ENCODE measurements at regions not wholly inside any gene's neighbourhood (a gene's known extent, or its start where the extent isn't known, plus 50 kb on each side); places are given as distances from the start of the nearest gene placed in this dataset.

DNA sequence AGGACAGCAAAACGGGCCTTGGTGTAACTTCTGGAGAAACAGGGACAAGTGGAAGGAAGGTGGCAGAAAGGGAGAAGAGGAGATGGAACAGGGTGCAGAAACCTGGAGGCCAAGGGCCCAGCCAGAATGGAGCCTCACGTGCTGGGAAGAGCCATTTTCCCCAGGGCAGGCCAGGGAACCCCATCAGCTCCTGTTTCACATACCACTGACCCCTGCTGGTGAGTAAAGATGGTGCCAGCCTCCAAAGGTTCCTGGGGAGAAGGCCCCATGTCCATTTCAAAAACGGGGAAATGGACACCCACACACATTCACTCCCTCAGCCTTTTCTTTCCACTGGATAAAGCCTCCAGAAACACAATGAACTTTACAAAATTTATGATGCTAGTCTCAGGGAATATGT, 57.6 kb upstream of the JUN start:
- Histone ChIP-seq H3K27ac (replicated peaks; ENCODE audit: low read length) (no peak overlapping the region), H3K4me1 (ENCODE audit: control insufficient read depth in 2 of 2, insufficient read depth in 1 of 2, low read depth in 1 of 2, low read length in 2 of 2) (no peaks in the 10 kb centered on the region), H3K23ac (ENCODE audit: low read depth, low read length, poor library complexity) (no peak overlapping the region), H2AFZ (ENCODE audit: low read length) (no peak overlapping the region), H3K18ac (ENCODE audit: low read length) (no peak overlapping the region), H3K14ac (ENCODE audit: low read length) (no peak overlapping the region), H2BK120ac (ENCODE audit: low read depth, low read length) (no peak overlapping the region), H2AK5ac (ENCODE audit: low read depth, low read length) (peak overlapping the region; percentile 29), H3K4me2 (ENCODE audit: insufficient read depth, low read length, poor library complexity, severe bottlenecking) (no peak overlapping the region), H3K79me1 (ENCODE audit: low read depth, low read length) (no peaks in the 10 kb centered on the region), H3K4me3 (ENCODE audit: low read length in 2 of 2) (no peak overlapping the region), H3K9me3 (replicated peaks in 1 of 2; ENCODE audit: control insufficient read depth in 2 of 2, insufficient read depth in 1 of 2, low read depth in 1 of 2, low read length in 2 of 2) (no peaks in the 10 kb centered on the region), H3K9ac (ENCODE audit: low read depth, low read length, poor library complexity) (no peak overlapping the region), H3K36me3 (replicated peaks in 1 of 2; ENCODE audit: control insufficient read depth in 2 of 2, insufficient read depth in 2 of 2, low read length in 2 of 2) (no peaks in the 10 kb centered on the region), H2BK15ac (ENCODE audit: low read length) (peak overlapping the region; percentile 16), H3K27me3 (ENCODE audit: control insufficient read depth in 3 of 3, insufficient read depth in 3 of 3, low read depth in 1 of 3, low read length in 3 of 3) (peaks cover 0 to 1% (median 0%) of the 10 kb centered on the region in 3 experiments), H3K4ac (ENCODE audit: low read length) (no peak overlapping the region), H4K91ac (ENCODE audit: low read depth, low read length, poor library complexity) (no peak overlapping the region), H2BK12ac (ENCODE audit: low read length) (no peak overlapping the region), H2BK5ac (ENCODE audit: low read length) (no peak overlapping the region), H4K8ac (ENCODE audit: low read depth, low read length) (no peak overlapping the region)
- no peak for DNase-seq (ENCODE audit: low spot score)
- no CpG with 5 or more reads among the region's 3 CpGs for WGBS, 2 donors (ENCODE audit: extremely low coverage in 2 of 2, insufficient read length in 2 of 2, insufficient replicate concordance in 1 of 2)

- H2BK120ac ChIP-seq (ENCODE audit: low read depth, low read length) = no peak overlapping the region
- H3K27me3 ChIP-seq (ENCODE audit: control insufficient read depth in 3 of 3, insufficient read depth in 3 of 3, low read depth in 1 of 3, low read length in 3 of 3) = no peaks in the 10 kb centered on the region
- WGBS, 2 donors (ENCODE audit: extremely low coverage in 2 of 2, insufficient read length in 2 of 2, insufficient replicate concordance in 1 of 2) = no CpG with 5 or more reads among the region's 2 CpGs
- no peak overlapping the region for H3K18ac ChIP-seq (ENCODE audit: low read length)
- no peak overlapping the region for H2AFZ ChIP-seq (ENCODE audit: low read length)
- no peak overlapping the region for H2BK15ac ChIP-seq (ENCODE audit: low read length)
- no peaks in the 10 kb centered on the region for H3K4me1 ChIP-seq (ENCODE audit: control insufficient read depth in 2 of 2, insufficient read depth in 1 of 2, low read depth in 1 of 2, low read length in 2 of 2)
- H4K91ac ChIP-seq (ENCODE audit: low read depth, low read length, poor library complexity) = no peak overlapping the region
- H3K23ac ChIP-seq (ENCODE audit: low read depth, low read length, poor library complexity) = no peak overlapping the region
- DNase-seq (ENCODE audit: low spot score) = no peak
- no peak overlapping the region for H3K4me3 ChIP-seq (ENCODE audit: low read length in 2 of 2)
- H3K14ac ChIP-seq (ENCODE audit: low read length) = no peak overlapping the region
- no peaks in the 10 kb centered on the region for H3K9me3 ChIP-seq (replicated peaks in 1 of 2; ENCODE audit: control insufficient read depth in 2 of 2, insufficient read depth in 1 of 2, low read depth in 1 of 2, low read length in 2 of 2)
- no peak overlapping the region for H2BK12ac ChIP-seq (ENCODE audit: low read length)
- H2AK5ac ChIP-seq (ENCODE audit: low read depth, low read length) = no peak overlapping the region
- H3K27ac ChIP-seq (replicated peaks; ENCODE audit: low read length) = no peak overlapping the region
- no peak overlapping the region for H3K4ac ChIP-seq (ENCODE audit: low read length)
- H3K9ac ChIP-seq (ENCODE audit: low read depth, low read length, poor library complexity) = no peak overlapping the region
- no peaks in the 10 kb centered on the region for H3K36me3 ChIP-seq (replicated peaks in 1 of 2; ENCODE audit: control insufficient read depth in 2 of 2, insufficient read depth in 2 of 2, low read length in 2 of 2)
- H3K4me2 ChIP-seq (ENCODE audit: insufficient read depth, low read length, poor library complexity, severe bottlenecking) = no peak overlapping the region
- H4K8ac ChIP-seq (ENCODE audit: low read depth, low read length) = no peak overlapping the region
- no peaks in the 10 kb centered on the region for H3K79me1 ChIP-seq (ENCODE audit: low read depth, low read length)
- H2BK5ac ChIP-seq (ENCODE audit: low read length) = no peak overlapping the region
These were observed 59.1 kb upstream of the JUN start for GRCh38 chr1:58842941-58843340.

DNA sequence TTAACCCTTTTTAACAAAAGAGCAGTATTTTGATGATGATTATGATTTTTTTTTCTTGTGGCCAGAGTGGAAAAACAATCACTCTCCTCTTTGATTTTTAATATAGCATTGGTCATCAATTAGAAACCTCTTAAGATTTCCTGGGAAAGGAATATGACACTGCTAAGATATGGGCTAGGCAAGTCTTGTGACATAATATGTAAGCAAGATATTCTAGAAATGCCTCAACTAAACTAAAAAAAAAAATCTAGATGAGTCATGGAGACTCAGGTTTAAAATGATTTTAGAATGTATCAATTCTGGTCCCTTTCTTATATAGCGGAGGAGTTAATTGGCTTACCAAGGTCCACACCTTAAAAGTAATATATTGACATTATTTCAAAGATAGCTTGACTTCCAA, 60.3 kb upstream of the JUN start:
- WGBS, 2 donors (ENCODE audit: extremely low coverage in 2 of 2, insufficient read length in 2 of 2, insufficient replicate concordance in 1 of 2) = no CpG with 5 or more reads among the region's 1 CpG
- H2BK5ac ChIP-seq (ENCODE audit: low read length) = no peak overlapping the region
- no peak overlapping the region for H2BK120ac ChIP-seq (ENCODE audit: low read depth, low read length)
- no peak overlapping the region for H4K8ac ChIP-seq (ENCODE audit: low read depth, low read length)
- no peaks in the 10 kb centered on the region for H3K79me1 ChIP-seq (ENCODE audit: low read depth, low read length)
- H2BK12ac ChIP-seq (ENCODE audit: low read length) = no peak overlapping the region
- H3K4me1 ChIP-seq (ENCODE audit: control insufficient read depth in 2 of 2, insufficient read depth in 1 of 2, low read depth in 1 of 2, low read length in 2 of 2) = peaks cover 0 to 6% of the 10 kb centered on the region in 2 donors
- H3K4ac ChIP-seq (ENCODE audit: low read length) = no peak overlapping the region
- H3K9me3 ChIP-seq (replicated peaks in 1 of 2; ENCODE audit: control insufficient read depth in 2 of 2, insufficient read depth in 1 of 2, low read depth in 1 of 2, low read length in 2 of 2) = no peaks in the 10 kb centered on the region
- no peak overlapping the region for H2BK15ac ChIP-seq (ENCODE audit: low read length)
- no peak overlapping the region for H3K27ac ChIP-seq (replicated peaks; ENCODE audit: low read length)
- H2AK5ac ChIP-seq (ENCODE audit: low read depth, low read length) = no peak overlapping the region
- no peaks in the 10 kb centered on the region for H3K36me3 ChIP-seq (replicated peaks in 1 of 2; ENCODE audit: control insufficient read depth in 2 of 2, insufficient read depth in 2 of 2, low read length in 2 of 2)
- H3K9ac ChIP-seq (ENCODE audit: low read depth, low read length, poor library complexity) = no peak overlapping the region
- H3K14ac ChIP-seq (ENCODE audit: low read length) = no peak overlapping the region
- no peak overlapping the region for H3K23ac ChIP-seq (ENCODE audit: low read depth, low read length, poor library complexity)
- H3K4me2 ChIP-seq (ENCODE audit: insufficient read depth, low read length, poor library complexity, severe bottlenecking) = no peak overlapping the region
- DNase-seq (ENCODE audit: low spot score) = no peak
- H3K4me3 ChIP-seq (ENCODE audit: low read length in 2 of 2) = no peak overlapping the region
- H4K91ac ChIP-seq (ENCODE audit: low read depth, low read length, poor library complexity) = no peak overlapping the region
- no peak overlapping the region for H2AFZ ChIP-seq (ENCODE audit: low read length)
- H3K18ac ChIP-seq (ENCODE audit: low read length) = no peak overlapping the region
- no peaks in the 10 kb centered on the region for H3K27me3 ChIP-seq (ENCODE audit: control insufficient read depth in 3 of 3, insufficient read depth in 3 of 3, low read depth in 1 of 3, low read length in 3 of 3)

- Histone ChIP-seq H3K27ac (replicated peaks; ENCODE audit: low read length) (no peak overlapping the region), H4K8ac (ENCODE audit: low read depth, low read length) (no peak overlapping the region), H3K79me1 (ENCODE audit: low read depth, low read length) (no peaks in the 10 kb centered on the region), H3K9ac (ENCODE audit: low read depth, low read length, poor library complexity) (no peak overlapping the region), H2AFZ (ENCODE audit: low read length) (no peak overlapping the region), H2BK120ac (ENCODE audit: low read depth, low read length) (no peak overlapping the region), H2BK12ac (ENCODE audit: low read length) (no peak overlapping the region), H3K36me3 (replicated peaks in 1 of 2; ENCODE audit: control insufficient read depth in 2 of 2, insufficient read depth in 2 of 2, low read length in 2 of 2) (no peaks in the 10 kb centered on the region), H4K91ac (ENCODE audit: low read depth, low read length, poor library complexity) (no peak overlapping the region), H3K4me1 (ENCODE audit: control insufficient read depth in 2 of 2, insufficient read depth in 1 of 2, low read depth in 1 of 2, low read length in 2 of 2) (peaks cover 0 to 6% of the 10 kb centered on the region in 2 donors), H3K27me3 (ENCODE audit: control insufficient read depth in 3 of 3, insufficient read depth in 3 of 3, low read depth in 1 of 3, low read length in 3 of 3) (no peaks in the 10 kb centered on the region), H3K4me3 (ENCODE audit: low read length in 2 of 2) (no peak overlapping the region), H2BK15ac (ENCODE audit: low read length) (no peak overlapping the region), H3K14ac (ENCODE audit: low read length) (no peak overlapping the region), H3K4ac (ENCODE audit: low read length) (no peak overlapping the region), H3K23ac (ENCODE audit: low read depth, low read length, poor library complexity) (no peak overlapping the region), H3K18ac (ENCODE audit: low read length) (no peak overlapping the region), H2AK5ac (ENCODE audit: low read depth, low read length) (no peak overlapping the region), H3K9me3 (replicated peaks in 1 of 2; ENCODE audit: control insufficient read depth in 2 of 2, insufficient read depth in 1 of 2, low read depth in 1 of 2, low read length in 2 of 2) (no peaks in the 10 kb centered on the region), H2BK5ac (ENCODE audit: low read length) (no peak overlapping the region), H3K4me2 (ENCODE audit: insufficient read depth, low read length, poor library complexity, severe bottlenecking) (no peak overlapping the region)
- no CpG with 5 or more reads among the region's 4 CpGs for WGBS, 2 donors (ENCODE audit: extremely low coverage in 2 of 2, insufficient read length in 2 of 2, insufficient replicate concordance in 1 of 2)
- no peak for DNase-seq (ENCODE audit: low spot score)
These were observed 62.1 kb upstream of the JUN start for GRCh38 chr1:58845942-58846341.
